ENCODE measurements at regions not wholly inside any gene's neighbourhood (a gene's known extent, or its start where the extent isn't known, plus 50 kb on each side); places are given as distances from the start of the nearest gene placed in this dataset.

DNA sequence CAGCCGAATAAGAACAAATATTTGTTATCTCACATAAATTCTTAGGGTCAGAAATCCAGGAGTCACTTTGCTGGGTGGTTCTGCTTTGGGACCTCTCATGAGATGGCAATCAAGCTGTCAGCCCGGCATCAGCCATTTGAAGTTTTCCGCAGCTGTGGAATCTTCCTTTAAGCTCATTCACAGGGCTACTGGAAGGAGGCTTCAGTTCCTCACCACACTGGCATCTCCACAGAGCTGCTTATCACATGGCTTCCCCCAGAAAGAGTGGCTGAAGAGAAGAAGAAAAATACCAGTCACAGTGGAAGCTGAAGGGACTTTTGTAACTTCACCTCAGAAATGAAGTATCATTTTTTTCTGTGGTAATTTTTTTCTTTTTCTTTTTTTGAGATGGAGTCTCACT lies 267.7 kb downstream of the CHL1 start:
- TF ChIP-seq, protein P1, sequence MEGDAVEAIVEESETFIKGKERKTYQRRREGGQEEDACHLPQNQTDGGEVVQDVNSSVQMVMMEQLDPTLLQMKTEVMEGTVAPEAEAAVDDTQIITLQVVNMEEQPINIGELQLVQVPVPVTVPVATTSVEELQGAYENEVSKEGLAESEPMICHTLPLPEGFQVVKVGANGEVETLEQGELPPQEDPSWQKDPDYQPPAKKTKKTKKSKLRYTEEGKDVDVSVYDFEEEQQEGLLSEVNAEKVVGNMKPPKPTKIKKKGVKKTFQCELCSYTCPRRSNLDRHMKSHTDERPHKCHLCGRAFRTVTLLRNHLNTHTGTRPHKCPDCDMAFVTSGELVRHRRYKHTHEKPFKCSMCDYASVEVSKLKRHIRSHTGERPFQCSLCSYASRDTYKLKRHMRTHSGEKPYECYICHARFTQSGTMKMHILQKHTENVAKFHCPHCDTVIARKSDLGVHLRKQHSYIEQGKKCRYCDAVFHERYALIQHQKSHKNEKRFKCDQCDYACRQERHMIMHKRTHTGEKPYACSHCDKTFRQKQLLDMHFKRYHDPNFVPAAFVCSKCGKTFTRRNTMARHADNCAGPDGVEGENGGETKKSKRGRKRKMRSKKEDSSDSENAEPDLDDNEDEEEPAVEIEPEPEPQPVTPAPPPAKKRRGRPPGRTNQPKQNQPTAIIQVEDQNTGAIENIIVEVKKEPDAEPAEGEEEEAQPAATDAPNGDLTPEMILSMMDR (conservative IDR thresholded peaks at IDR 0.05; ENCODE audit: low read depth, low read length): no peak
- no peak for TF ChIP-seq EZH2phosphoT487 (IDR thresholded peaks at IDR 0.05; ENCODE audit: borderline replicate concordance, low read length)
